Naive thymus-derived CD4-positive, alpha-beta T cell (primary cell): ENCODE measurements at regions not wholly inside any gene's neighbourhood (a gene's known extent, or its start where the extent isn't known, plus 50 kb on each side); places are given as distances from the start of the nearest gene placed in this dataset.

Experiments
- ATAC-seq: fragments of 150-1000 bp; cut with Tn5 transposase; 2 replicates; pipeline ENCODE4 v1.10.0; 2021; ENCODE audit warnings: mild to moderate bottlenecking, moderate library complexity
- CTCF ChIA-PET: fragments of 350-600 bp; sonication (Branson Sonifier 250); formaldehyde crosslinking; loops from one replicate; lab custom pipeline; 2021; ENCODE audit warnings: antibody characterized with exemption; lab: Charles Lee
- POLR2A ChIA-PET: fragments of 350-600 bp; sonication (Branson Sonifier 250); formaldehyde crosslinking; loops from one replicate; lab custom pipeline; 2021; ENCODE audit warnings: antibody characterized with exemption, inconsistent platforms; lab: Charles Lee
- DNase-seq, 9 donors: peaks; one replicate each; pipeline versions ENCODE4 v3.0.0 to v3.0.0-alpha.2; 2020 to 2022; ENCODE audit warnings: mixed read lengths in 1 of 9
- H3K27ac ChIP-seq: one replicate; pipeline ENCODE4 v1.7.0; 2013; ENCODE audit warnings: mild to moderate bottlenecking, low read depth, low read length, moderate library complexity
- H3K27me3 ChIP-seq, 2 donors: one replicate each; pipeline ENCODE4 v1.7.0; 2013; ENCODE audit warnings: low read length in 2 of 2, mild to moderate bottlenecking in 2 of 2, moderate library complexity in 2 of 2; ENCODE audit not compliant: control insufficient read depth in 2 of 2, insufficient read depth in 2 of 2
- H3K36me3 ChIP-seq, 3 experiments: 1 replicate in 2 of 3; 2 replicates in 1 of 3; pipeline ENCODE4 v1.7.0; 2013; ENCODE audit warnings: low read length in 3 of 3, mild to moderate bottlenecking in 3 of 3, moderate library complexity in 1 of 3; ENCODE audit not compliant: insufficient read depth in 3 of 3, control insufficient read depth in 2 of 3
- H3K4me1 ChIP-seq, 2 donors: one replicate each; pipeline ENCODE4 v1.7.0; 2013; ENCODE audit warnings: low read length in 2 of 2, mild to moderate bottlenecking in 2 of 2, moderate library complexity in 1 of 2; ENCODE audit not compliant: control insufficient read depth in 2 of 2, insufficient read depth in 2 of 2
- H3K4me3 ChIP-seq: 2 replicates; pipeline ENCODE4 v1.7.0; 2013; ENCODE audit warnings: mild to moderate bottlenecking, low read length
- H3K9me3 ChIP-seq, 3 experiments: 1 replicate in 2 of 3; 2 replicates in 1 of 3; pipeline ENCODE4 v1.7.0; 2013; ENCODE audit warnings: low read length in 3 of 3; ENCODE audit not compliant: control insufficient read depth in 2 of 3
- H3K27ac Mint-ChIP-seq, 9 donors: one replicate each; pipeline ENCODE4 v1.8.0; 2020 to 2022; ENCODE audit warnings: mixed read lengths in 9 of 9, mild to moderate bottlenecking in 8 of 9, moderate library complexity in 5 of 9, inconsistent platforms in 2 of 9
- H3K27me3 Mint-ChIP-seq, 5 donors: one replicate each; pipeline ENCODE4 v1.8.0; 2021 to 2022; ENCODE audit warnings: mixed read lengths in 5 of 5, mild to moderate bottlenecking in 1 of 5
- H3K36me3 Mint-ChIP-seq, 5 donors: one replicate each; pipeline ENCODE4 v1.8.0; 2020 to 2022; ENCODE audit warnings: mixed read lengths in 5 of 5, mild to moderate bottlenecking in 3 of 5, inconsistent platforms in 1 of 5
- H3K4me1 Mint-ChIP-seq, 7 donors: one replicate each; pipeline ENCODE4 v1.8.0; 2020 to 2022; ENCODE audit warnings: mixed read lengths in 7 of 7, mild to moderate bottlenecking in 3 of 7, inconsistent platforms in 1 of 7
- H3K4me3 Mint-ChIP-seq, 10 donors: one replicate each; pipeline ENCODE4 v1.8.0; 2020 to 2022; ENCODE audit warnings: mild to moderate bottlenecking in 10 of 10, mixed read lengths in 10 of 10, moderate library complexity in 6 of 10, inconsistent platforms in 2 of 10
- H3K9me3 Mint-ChIP-seq, 11 donors: one replicate each; pipeline ENCODE4 v1.8.0; 2020 to 2022; ENCODE audit warnings: mixed read lengths in 11 of 11, mild to moderate bottlenecking in 4 of 11, inconsistent platforms in 1 of 11, moderate library complexity in 1 of 11
- intact Hi-C, 2 donors: fragments of 100-400 bp; cut with micrococcal nuclease; formaldehyde crosslinking; loops; one replicate each; pipeline ENCODE4 v1.15.1; 2023

DNA sequence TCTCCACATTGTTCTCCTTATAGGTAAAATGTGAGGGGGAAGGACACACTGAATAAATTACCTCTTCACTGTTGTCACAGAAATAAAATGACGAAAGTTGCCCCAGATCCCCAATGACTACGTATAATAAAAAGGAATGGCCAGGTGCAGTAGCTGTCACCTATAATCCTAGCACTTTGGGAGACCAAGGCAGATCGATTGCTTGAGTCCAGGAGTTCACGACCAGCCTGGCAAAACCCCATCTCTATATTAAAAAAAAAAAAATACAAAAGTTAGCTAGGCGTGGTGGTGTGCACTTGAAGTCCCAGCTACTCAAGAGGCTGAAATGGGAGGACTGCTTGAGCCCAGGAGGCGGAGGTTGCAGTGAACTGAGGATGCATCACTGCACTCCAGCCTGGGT is 82.2 kb upstream of the APC start:
- H3K4me1 Mint-ChIP-seq = no peaks in the 10 kb centered on the region
- H3K27me3 ChIP-seq = no peaks in the 10 kb centered on the region
- ChIA-PET CTCF (no interaction called here), POLR2A (no interaction called here)
- ATAC-seq (no peak), DNase-seq (no peak)
- no peaks in the 10 kb centered on the region for H3K9me3 ChIP-seq
- intact Hi-C loops = no loop called here
- no peak overlapping the region for H3K27ac ChIP-seq
- peaks cover 0 to 18% (median 5%) of the 10 kb centered on the region in 11 donors for H3K9me3 Mint-ChIP-seq
- no peaks in the 10 kb centered on the region for H3K4me1 ChIP-seq
- H3K36me3 ChIP-seq = no peaks in the 10 kb centered on the region
- H3K4me3 ChIP-seq = no peak overlapping the region
- H3K27ac Mint-ChIP-seq = no peak overlapping the region
- H3K4me3 Mint-ChIP-seq = no peak overlapping the region
- H3K27me3 Mint-ChIP-seq = peaks cover 9 to 21% (median 14%) of the 10 kb centered on the region in 5 donors
- H3K36me3 Mint-ChIP-seq = peaks cover 0 to 9% (median 0%) of the 10 kb centered on the region in 5 donors

DNA sequence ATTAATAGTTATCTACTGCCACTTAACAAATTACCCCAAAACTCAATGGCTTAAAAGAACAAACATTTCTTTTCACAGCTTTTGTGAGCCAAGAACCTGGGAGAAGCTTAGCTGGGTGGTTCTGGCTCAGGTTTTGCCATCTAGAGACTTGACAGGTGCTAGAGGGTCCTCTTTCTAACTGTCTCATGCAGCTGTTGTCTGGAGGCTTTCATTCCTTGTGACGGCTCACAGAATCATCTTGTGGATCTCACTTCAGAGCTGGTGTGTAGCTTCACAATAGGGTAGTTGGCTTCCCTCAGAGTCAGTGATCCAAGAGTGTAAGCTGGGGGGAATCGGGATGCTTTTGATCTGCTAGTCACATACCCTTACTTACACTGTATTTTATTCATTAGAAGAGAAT is 81.2 kb upstream of the APC start:
- Mint-ChIP-seq H3K9me3 (peaks cover 3 to 28% (median 12%) of the 10 kb centered on the region in 11 donors), H3K4me1 (no peaks in the 10 kb centered on the region), H3K27me3 (peaks cover 4 to 22% (median 16%) of the 10 kb centered on the region in 5 donors), H3K4me3 (no peak overlapping the region), H3K27ac (no peak overlapping the region), H3K36me3 (peaks cover 0 to 15% (median 7%) of the 10 kb centered on the region in 5 donors)
- CTCF ChIA-PET = no interaction called here
- Histone ChIP-seq H3K36me3 (no peaks in the 10 kb centered on the region), H3K9me3 (no peaks in the 10 kb centered on the region), H3K27ac (no peak overlapping the region), H3K27me3 (no peaks in the 10 kb centered on the region), H3K4me3 (no peak overlapping the region), H3K4me1 (no peaks in the 10 kb centered on the region)
- POLR2A ChIA-PET = no interaction called here
- ATAC-seq (no peak), DNase-seq (no peak)
- intact Hi-C loops = no loop called here

GRCh38 chr5:112657804-112658203 is 79.9 kb upstream of the APC start:
- ChIA-PET CTCF (no interaction called here), POLR2A (no interaction called here)
- Mint-ChIP-seq H3K27me3 (peaks cover under 1 to 34% (median 14%) of the 10 kb centered on the region in 5 donors), H3K4me1 (no peaks in the 10 kb centered on the region), H3K36me3 (peaks cover 0 to 15% (median 7%) of the 10 kb centered on the region in 5 donors), H3K9me3 (peaks cover 3 to 28% (median 12%) of the 10 kb centered on the region in 11 donors), H3K27ac (no peak overlapping the region), H3K4me3 (no peak overlapping the region)
- no peak for ATAC-seq
- no peak overlapping the region for H3K4me3 ChIP-seq
- intact Hi-C loops = no loop called here
- H3K36me3 ChIP-seq = no peaks in the 10 kb centered on the region
- no peak for DNase-seq
- H3K27me3 ChIP-seq = no peaks in the 10 kb centered on the region
- no peaks in the 10 kb centered on the region for H3K9me3 ChIP-seq
- no peaks in the 10 kb centered on the region for H3K4me1 ChIP-seq
- no peak overlapping the region for H3K27ac ChIP-seq

- Mint-ChIP-seq H3K27me3 (peaks cover 0 to 39% (median 4%) of the 10 kb centered on the region in 5 donors), H3K36me3 (peaks cover 0 to 15% (median 7%) of the 10 kb centered on the region in 5 donors), H3K9me3 (peaks cover 3 to 28% (median 12%) of the 10 kb centered on the region in 11 donors), H3K27ac (no peak overlapping the region), H3K4me3 (no peak overlapping the region), H3K4me1 (no peaks in the 10 kb centered on the region)
- DNase-seq (no peak), ATAC-seq (no peak)
- ChIA-PET POLR2A (no interaction called here), CTCF (no interaction called here)
- Histone ChIP-seq H3K36me3 (no peaks in the 10 kb centered on the region), H3K4me3 (no peak overlapping the region), H3K9me3 (no peaks in the 10 kb centered on the region), H3K27me3 (no peaks in the 10 kb centered on the region), H3K27ac (no peak overlapping the region), H3K4me1 (no peaks in the 10 kb centered on the region)
- intact Hi-C loops = no loop called here
Observed at GRCh38 chr5:112660359-112660758, 77.3 kb upstream of the APC start.

DNA sequence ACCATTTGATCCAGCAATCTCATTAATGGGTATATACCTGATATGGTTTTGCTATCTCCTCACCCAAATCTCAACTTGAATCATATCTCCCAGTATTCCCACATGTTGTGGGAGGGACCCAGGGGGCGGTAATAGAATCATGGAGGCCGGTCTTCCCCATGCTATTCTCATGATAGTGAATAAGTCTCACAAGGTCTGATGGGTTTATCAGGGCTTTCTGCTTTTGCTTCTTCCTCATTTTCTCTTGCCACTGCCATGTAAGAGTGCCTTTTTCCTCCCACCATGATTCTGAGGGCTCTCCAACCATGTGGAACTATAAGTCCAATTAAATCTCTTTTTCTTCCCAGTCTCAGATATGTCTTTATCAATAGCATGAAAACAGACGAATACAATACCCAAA is 74.5 kb upstream of the APC start:
- H3K9me3 ChIP-seq = no peaks in the 10 kb centered on the region
- Mint-ChIP-seq H3K36me3 (peaks cover 0 to 15% (median 7%) of the 10 kb centered on the region in 5 donors), H3K27ac (no peak overlapping the region), H3K27me3 (peaks cover 0 to 39% (median 4%) of the 10 kb centered on the region in 5 donors), H3K4me1 (peaks cover 0 to 2% (median 0%) of the 10 kb centered on the region in 7 donors), H3K9me3 (peaks cover 3 to 27% (median 12%) of the 10 kb centered on the region in 11 donors), H3K4me3 (no peak overlapping the region)
- H3K27me3 ChIP-seq = no peaks in the 10 kb centered on the region
- H3K27ac ChIP-seq = no peak overlapping the region
- ChIA-PET CTCF (no interaction called here), POLR2A (no interaction called here)
- DNase-seq = no peak
- intact Hi-C loops = no loop called here
- no peak overlapping the region for H3K4me3 ChIP-seq
- H3K36me3 ChIP-seq = no peaks in the 10 kb centered on the region
- no peaks in the 10 kb centered on the region for H3K4me1 ChIP-seq
- no peak for ATAC-seq

GRCh38 chr5:112668016-112668415 is 69.7 kb upstream of the APC start:
- Histone ChIP-seq H3K27ac (no peak overlapping the region), H3K36me3 (no peaks in the 10 kb centered on the region), H3K4me3 (no peak overlapping the region), H3K9me3 (no peaks in the 10 kb centered on the region), H3K4me1 (no peaks in the 10 kb centered on the region), H3K27me3 (no peaks in the 10 kb centered on the region)
- ATAC-seq (no peak), DNase-seq (no peak)
- H3K27me3 Mint-ChIP-seq = peaks cover 0 to 19% (median 0%) of the 10 kb centered on the region in 5 donors
- ChIA-PET CTCF (no interaction called here), POLR2A (no interaction called here)
- H3K9me3 Mint-ChIP-seq = no peaks in the 10 kb centered on the region
- intact Hi-C loops = no loop called here
- H3K27ac Mint-ChIP-seq = no peak overlapping the region
- H3K4me3 Mint-ChIP-seq = no peak overlapping the region
- peaks cover 0 to 2% (median 0%) of the 10 kb centered on the region in 7 donors for H3K4me1 Mint-ChIP-seq
- H3K36me3 Mint-ChIP-seq = no peaks in the 10 kb centered on the region

DNA sequence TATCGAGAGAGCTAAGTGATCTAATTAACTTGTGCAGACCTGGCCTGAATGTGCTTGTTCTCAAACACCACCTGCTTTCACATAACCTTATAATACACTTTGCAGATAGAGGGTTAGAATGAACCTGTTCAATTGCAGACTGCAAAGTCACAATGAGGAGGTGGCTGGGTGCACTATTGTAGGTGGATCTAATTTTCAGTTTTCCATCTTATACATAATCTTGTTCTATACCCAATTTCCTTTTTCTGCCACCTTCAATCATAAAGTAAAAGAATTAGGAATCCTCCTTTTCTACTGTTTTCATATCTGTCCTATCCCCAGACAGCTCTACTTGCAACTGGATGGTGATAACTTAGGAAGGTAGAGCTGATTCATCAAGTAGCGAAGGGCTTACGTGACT is 68.8 kb upstream of the APC start:
- Histone ChIP-seq H3K4me3 (no peak overlapping the region), H3K27me3 (no peaks in the 10 kb centered on the region), H3K36me3 (no peaks in the 10 kb centered on the region), H3K4me1 (no peaks in the 10 kb centered on the region), H3K9me3 (no peaks in the 10 kb centered on the region), H3K27ac (no peak overlapping the region)
- peaks cover 0 to 2% (median 0%) of the 10 kb centered on the region in 7 donors for H3K4me1 Mint-ChIP-seq
- H3K4me3 Mint-ChIP-seq = no peak overlapping the region
- H3K36me3 Mint-ChIP-seq = no peaks in the 10 kb centered on the region
- CTCF ChIA-PET = no interaction called here
- POLR2A ChIA-PET = no interaction called here
- ATAC-seq = no peak
- no peaks in the 10 kb centered on the region for H3K9me3 Mint-ChIP-seq
- peaks cover 0 to 17% (median 0%) of the 10 kb centered on the region in 5 donors for H3K27me3 Mint-ChIP-seq
- H3K27ac Mint-ChIP-seq = no peak overlapping the region
- intact Hi-C loops = no loop called here
- no peak for DNase-seq
